ENCODE measurements at regions not wholly inside any gene's neighbourhood (a gene's known extent, or its start where the extent isn't known, plus 50 kb on each side); places are given as distances from the start of the nearest gene placed in this dataset.

GRCh38 chr6:74250161-74250818 is 554.3 kb downstream of the CD109 start:
- TF ChIP-seq CTCF (IDR thresholded peaks at IDR 0.05; ENCODE audit: insufficient read depth, low read length), result no peak
- no peak overlapping the region for H3K4me3 ChIP-seq (ENCODE audit: low read depth, low read length)
- no peak for DNase-seq (ENCODE audit: low read depth)

- DNase-seq (ENCODE audit: low read depth), result no peak
- TF ChIP-seq CTCF (IDR thresholded peaks at IDR 0.05; ENCODE audit: insufficient read depth, low read length), result no peak
These were observed 553.7 kb downstream of the CD109 start for GRCh38 chr6:74249658-74250057.

GRCh38 chr6:74248966-74249365 is 553.0 kb downstream of the CD109 start:
- DNase-seq (ENCODE audit: low read depth), result no peak
- no peak for TF ChIP-seq CTCF (IDR thresholded peaks at IDR 0.05; ENCODE audit: insufficient read depth, low read length)
- H3K4me3 ChIP-seq (ENCODE audit: low read depth, low read length), result no peak overlapping the region

More at GRCh38 chr6:74249658-74250057, 553.7 kb downstream of the CD109 start:
- no peak overlapping the region for H3K4me3 ChIP-seq (ENCODE audit: low read depth, low read length)

GRCh38 chr6:74222768-74223333 is 526.8 kb downstream of the CD109 start:
- no peak overlapping the region for H3K4me3 ChIP-seq (ENCODE audit: low read depth, low read length)
- TF ChIP-seq CTCF (IDR thresholded peaks at IDR 0.05; ENCODE audit: insufficient read depth, low read length), result no peak
- DNase-seq (ENCODE audit: low read depth), result no peak

- H3K4me3 ChIP-seq (ENCODE audit: low read depth, low read length), result no peak overlapping the region
- no peak for TF ChIP-seq CTCF (IDR thresholded peaks at IDR 0.05; ENCODE audit: insufficient read depth, low read length)
- DNase-seq (ENCODE audit: low read depth), result no peak
These were observed 518.0 kb downstream of the CD109 start for GRCh38 chr6:74213995-74214394.

- DNase-seq (ENCODE audit: low read depth), result no peak
- no peak for TF ChIP-seq CTCF (IDR thresholded peaks at IDR 0.05; ENCODE audit: insufficient read depth, low read length)
- no peak overlapping the region for H3K4me3 ChIP-seq (ENCODE audit: low read depth, low read length)
These were observed 512.2 kb downstream of the CD109 start for GRCh38 chr6:74208239-74208638.

Measured in fibroblast of the aortic adventitia (primary cell).